Astrocyte of the spinal cord (primary cell): ENCODE measurements at regions not wholly inside any gene's neighbourhood (a gene's known extent, or its start where the extent isn't known, plus 50 kb on each side); places are given as distances from the start of the nearest gene placed in this dataset.

Source experiments
- DNase-seq: peaks from one replicate; pipeline ENCODE4 v3.0.0; 2011; ENCODE audit warnings: low read depth, low spot score
- H3K4me3 ChIP-seq: 2 replicates; pipeline ENCODE4 v1.5.1; 2011; ENCODE audit warnings: low read depth, mild to moderate bottlenecking, low read length, moderate library complexity
- CTCF ChIP-seq: IDR thresholded peaks from 2 replicates; pipeline ENCODE4 v1.5.1; 2012; ENCODE audit warnings: low read depth, mild to moderate bottlenecking, low read length, inconsistent platforms
- in situ Hi-C: cut with HindIII; loops from 2 replicates; pipeline ENCODE4 v1.10.0; 2017; ENCODE audit warnings: low sequenced_read_pairs

DNA sequence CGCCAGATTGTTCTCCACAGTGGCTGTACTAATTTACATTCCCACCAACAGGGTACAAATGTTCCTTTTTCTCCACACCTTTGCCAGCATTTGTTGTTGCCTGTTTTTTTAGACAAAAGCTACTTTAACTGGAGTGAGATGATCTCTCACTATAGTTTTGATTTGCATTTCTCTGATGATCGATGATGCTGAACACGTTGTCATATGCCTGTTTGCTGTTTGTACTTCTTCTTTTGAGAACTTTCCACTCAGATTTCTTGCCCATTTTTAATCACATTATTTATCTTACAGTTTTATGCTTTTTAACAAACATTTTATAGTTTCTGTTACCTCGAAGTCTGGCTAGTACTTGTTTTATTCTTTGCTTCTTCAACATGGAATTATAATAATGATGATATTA lies 643.7 kb upstream of the ALCAM start:
- in situ Hi-C loops: no loop called here
- no peak overlapping the region for H3K4me3 ChIP-seq
- DNase-seq: no peak
- TF ChIP-seq CTCF: no peak

DNA sequence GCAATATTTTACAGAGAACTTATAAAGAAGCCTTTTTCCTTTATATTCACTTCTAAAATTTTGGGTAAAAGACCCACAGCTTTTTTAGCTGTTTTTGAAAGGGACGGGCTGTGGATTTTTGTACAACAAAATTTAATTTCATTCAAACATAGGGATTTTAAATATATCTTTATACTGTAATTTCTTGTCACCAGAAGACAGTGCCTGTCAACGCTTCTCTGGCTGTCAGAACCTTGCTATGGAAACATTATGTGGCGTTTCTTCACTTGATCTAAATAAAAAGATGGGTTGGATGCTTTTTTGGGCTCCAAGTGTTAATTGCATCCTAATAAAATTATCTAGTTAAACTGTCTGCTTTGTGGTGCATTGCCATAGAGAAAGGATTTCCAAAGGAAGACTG lies 635.6 kb upstream of the ALCAM start:
- TF ChIP-seq CTCF: no peak
- in situ Hi-C loops: no loop called here
- no peak overlapping the region for H3K4me3 ChIP-seq
- DNase-seq: no peak

DNA sequence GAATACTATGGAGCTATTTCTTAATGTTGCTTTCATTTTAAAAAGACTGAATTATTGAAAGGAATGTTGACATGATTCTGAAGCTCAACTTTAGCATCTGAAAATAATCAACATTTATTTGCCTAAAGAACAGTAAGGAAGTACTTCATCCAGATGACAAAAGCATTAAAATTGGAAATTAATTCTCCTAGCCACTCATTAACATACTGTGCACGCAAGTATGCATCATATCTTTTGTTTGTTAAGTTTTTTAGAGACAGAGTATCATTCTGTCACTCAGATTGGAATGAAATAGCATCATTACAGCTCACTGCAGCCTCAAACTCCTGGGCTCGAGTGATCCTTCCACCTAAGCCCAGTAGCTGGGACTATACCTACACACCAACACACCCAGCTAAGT lies 632.1 kb upstream of the ALCAM start:
- in situ Hi-C loops: no loop called here
- no peak for TF ChIP-seq CTCF
- H3K4me3 ChIP-seq: no peak overlapping the region
- DNase-seq: no peak

GRCh38 chr3:104735691-104736090 lies 631.0 kb upstream of the ALCAM start:
- TF ChIP-seq CTCF: no peak
- H3K4me3 ChIP-seq: no peak overlapping the region
- DNase-seq: no peak
- in situ Hi-C loops: no loop called here

GRCh38 chr3:104738271-104738670 lies 628.4 kb upstream of the ALCAM start:
- no peak for TF ChIP-seq CTCF
- in situ Hi-C loops: no loop called here

GRCh38 chr3:104740874-104741379 lies 625.8 kb upstream of the ALCAM start:
- DNase-seq: no peak
- no peak for TF ChIP-seq CTCF
- H3K4me3 ChIP-seq: no peak overlapping the region
- in situ Hi-C loops: no loop called here

More at GRCh38 chr3:104738271-104738670, 628.4 kb upstream of the ALCAM start:
- no peak for DNase-seq
- H3K4me3 ChIP-seq: no peak overlapping the region

DNA sequence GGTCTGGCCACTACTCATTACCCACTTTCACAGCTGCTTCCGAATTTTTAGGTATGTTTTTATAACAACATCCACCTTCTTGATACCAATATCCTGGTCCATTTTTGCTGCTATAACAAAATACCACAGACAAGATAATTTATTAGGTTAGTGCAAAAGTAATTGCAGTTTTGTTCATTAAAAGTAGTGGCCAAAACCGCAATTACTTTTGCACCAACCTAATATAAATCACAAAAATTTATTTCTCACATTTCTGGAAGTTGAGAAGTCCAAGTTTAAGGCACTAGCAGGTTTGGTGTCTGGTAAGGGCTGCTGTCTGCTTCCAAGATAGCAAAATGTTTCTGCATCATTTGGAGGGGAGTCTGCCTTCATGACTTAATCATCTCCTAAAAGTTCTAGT lies 624.7 kb upstream of the ALCAM start:
- TF ChIP-seq CTCF: no peak
- in situ Hi-C loops: no loop called here
- H3K4me3 ChIP-seq: no peak overlapping the region
- no peak for DNase-seq
